SK-N-SH treated with all-trans-retinoic acid at 6 μM for 48 hours (cell line): ENCODE measurements at regions not wholly inside any gene's neighbourhood (a gene's known extent, or its start where the extent isn't known, plus 50 kb on each side); places are given as distances from the start of the nearest gene placed in this dataset.

Source experiments
- ATAC-seq: fragments of 200-7000 bp; cut with Tn5 transposase; 3 replicates; pipeline ENCODE4 v1.9.1; 2020; ENCODE audit warnings: mild to moderate bottlenecking, moderate library complexity
- ARNTL ChIP-seq: fragments of 450-650 bp; formaldehyde crosslinking; IDR thresholded peaks from 2 replicates; pipeline ENCODE4 v1.5.0; 2020; ENCODE audit warnings: low read depth, mild to moderate bottlenecking, moderate library complexity, borderline replicate concordance
- BACH2 ChIP-seq: fragments of 250-450 bp; sonication (Bioruptor Pico); IDR thresholded peaks from 2 replicates; pipeline ENCODE4 v1.9.0; 2021; ENCODE audit warnings: mild to moderate bottlenecking, borderline replicate concordance
- CSDC2 ChIP-seq: fragments of 250-450 bp; sonication (Bioruptor Pico); IDR thresholded peaks from 2 replicates; pipeline ENCODE4 v1.5.0; 2020; ENCODE audit warnings: mild to moderate bottlenecking, moderate library complexity
- ESRRG ChIP-seq: fragments of 250-450 bp; sonication (Bioruptor Pico); IDR thresholded peaks from 2 replicates; pipeline ENCODE4 v1.6.1; 2021; ENCODE audit warnings: mild to moderate bottlenecking
- GLIS3 ChIP-seq: fragments of 250-450 bp; sonication (Bioruptor Pico); IDR thresholded peaks from 2 replicates; pipeline ENCODE4 v1.5.0; 2020; ENCODE audit warnings: mild to moderate bottlenecking, moderate library complexity
- ISL1 ChIP-seq: fragments of 250-450 bp; sonication (Bioruptor Pico); IDR thresholded peaks from 2 replicates; pipeline ENCODE4 v2.1.2; 2022; ENCODE audit warnings: mild to moderate bottlenecking, moderate library complexity
- OSR1 ChIP-seq: fragments of 250-450 bp; sonication (Bioruptor Pico); IDR thresholded peaks from 2 replicates; pipeline ENCODE4 v1.8.0; 2022; ENCODE audit warnings: moderate library complexity, mild to moderate bottlenecking, inconsistent platforms
- PPARA ChIP-seq: fragments of 250-450 bp; sonication (Bioruptor Pico); IDR thresholded peaks from 2 replicates; pipeline ENCODE4 v1.5.0; 2020; ENCODE audit warnings: mild to moderate bottlenecking, borderline replicate concordance
- RARB ChIP-seq: fragments of 250-450 bp; sonication (Bioruptor Pico); IDR thresholded peaks from 2 replicates; pipeline ENCODE4 v1.8.0; 2021; ENCODE audit warnings: mild to moderate bottlenecking, moderate library complexity
- SNAI2 ChIP-seq: fragments of 250-450 bp; sonication (Bioruptor Pico); IDR thresholded peaks from 2 replicates; pipeline ENCODE4 v1.5.0; 2020; ENCODE audit warnings: mild to moderate bottlenecking, moderate library complexity
- TCF4 ChIP-seq: fragments of 250-450 bp; sonication (Bioruptor Pico); IDR thresholded peaks from 2 replicates; pipeline ENCODE4 v1.8.0; 2021; ENCODE audit warnings: mild to moderate bottlenecking, moderate library complexity, borderline replicate concordance
- TOX ChIP-seq: fragments of 250-450 bp; sonication (Bioruptor Pico); IDR thresholded peaks from 2 replicates; pipeline ENCODE4 v1.8.0; 2021; ENCODE audit warnings: mild to moderate bottlenecking, moderate library complexity, borderline replicate concordance
- ZC3H10 ChIP-seq: fragments of 250-450 bp; sonication (Bioruptor Pico); IDR thresholded peaks from 2 replicates; pipeline ENCODE4 v1.5.1; 2021; ENCODE audit warnings: mild to moderate bottlenecking, moderate library complexity
- ZFP3 ChIP-seq: fragments of 250-450 bp; sonication (Bioruptor Pico); IDR thresholded peaks from 2 replicates; pipeline ENCODE4 v1.5.0; 2020; ENCODE audit warnings: mild to moderate bottlenecking, moderate library complexity
- ZFP30 ChIP-seq: fragments of 450-650 bp; formaldehyde crosslinking; IDR thresholded peaks from 2 replicates; pipeline ENCODE4 v1.5.0; 2022; ENCODE audit warnings: mild to moderate bottlenecking, moderate library complexity
- ZNF565 ChIP-seq: fragments of 450-650 bp; formaldehyde crosslinking; conservative IDR thresholded peaks from 2 replicates; pipeline ENCODE4 v1.5.0; 2020; ENCODE audit warnings: low read depth, mild to moderate bottlenecking, moderate library complexity
- ZNF70 ChIP-seq: fragments of 450-650 bp; formaldehyde crosslinking; IDR thresholded peaks from 2 replicates; pipeline ENCODE4 v1.5.0; 2020; ENCODE audit warnings: mild to moderate bottlenecking, moderate library complexity
- ZNF8 ChIP-seq: fragments of 450-650 bp; formaldehyde crosslinking; IDR thresholded peaks from 2 replicates; pipeline ENCODE4 v1.5.0; 2020; ENCODE audit warnings: mild to moderate bottlenecking, moderate library complexity
- TF ChIP-seq, protein P1 (sequence below): fragments of 250-450 bp; sonication (Bioruptor Pico); IDR thresholded peaks from 2 replicates; pipeline ENCODE4 v1.8.0; 2020; ENCODE audit warnings: mild to moderate bottlenecking, moderate library complexity, borderline replicate concordance
- TF ChIP-seq, protein P2 (sequence below): fragments of 250-450 bp; sonication (Bioruptor Pico); IDR thresholded peaks from 2 replicates; pipeline ENCODE4 v1.5.1; 2021; ENCODE audit warnings: mild to moderate bottlenecking, moderate library complexity
- TF ChIP-seq, protein P3 (sequence below): fragments of 250-450 bp; sonication (Bioruptor Pico); IDR thresholded peaks from 2 replicates; pipeline ENCODE4 v1.5.1; 2020; ENCODE audit warnings: low read depth, mild to moderate bottlenecking, moderate library complexity
- TF ChIP-seq, protein P4 (sequence below): fragments of 250-450 bp; sonication (Bioruptor Pico); IDR thresholded peaks from 2 replicates; pipeline ENCODE4 v1.8.0; 2021; ENCODE audit warnings: low read depth, mild to moderate bottlenecking, moderate library complexity, borderline replicate concordance

DNA sequence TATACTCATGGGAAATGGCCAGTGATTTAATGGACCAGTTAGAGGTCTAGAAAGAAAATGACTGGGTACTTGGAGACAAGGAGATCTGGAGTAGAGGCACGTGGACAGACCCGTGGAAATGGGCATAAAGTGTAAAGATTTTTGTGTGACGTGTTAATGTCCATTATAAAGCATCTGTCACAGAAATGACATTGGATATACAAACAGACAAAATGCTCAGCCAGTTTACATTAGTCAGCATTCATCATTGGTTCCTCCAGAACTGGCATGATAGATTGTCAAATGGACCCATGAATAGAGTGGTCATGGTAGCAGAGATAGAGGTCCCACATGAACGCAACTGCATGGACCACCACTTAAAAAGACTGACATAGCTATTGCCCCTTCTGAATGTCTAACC lies 144.1 kb upstream of the GALNT15 start:
- TF ChIP-seq TOX (CRISPR knock-in tag) (no peak), CSDC2 (no peak), TCF4 (CRISPR knock-in tag) (no peak)
- TF ChIP-seq, all 23 proteins: peak for 0
- no peak for ATAC-seq

DNA sequence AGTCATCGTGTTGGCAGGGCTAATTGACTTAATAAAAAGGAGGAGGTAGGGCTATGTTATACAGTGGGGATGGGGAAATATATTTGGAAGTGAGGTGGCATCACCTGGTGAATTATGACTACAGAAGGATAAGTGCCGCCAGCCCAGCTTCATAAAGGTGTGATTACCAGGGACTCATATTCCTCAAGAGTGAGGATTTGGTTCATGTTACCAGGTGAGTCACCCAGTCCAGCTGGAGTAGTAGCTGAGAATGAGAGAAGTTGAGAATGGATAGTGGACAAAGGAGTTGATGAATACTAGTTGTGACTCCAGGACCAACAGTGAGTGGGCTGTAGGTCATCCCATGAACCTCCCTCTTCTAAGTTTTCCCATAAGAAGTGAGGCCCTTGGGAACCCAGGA lies 143.0 kb upstream of the GALNT15 start:
- no peak for ATAC-seq
- TF ChIP-seq, protein P1, sequence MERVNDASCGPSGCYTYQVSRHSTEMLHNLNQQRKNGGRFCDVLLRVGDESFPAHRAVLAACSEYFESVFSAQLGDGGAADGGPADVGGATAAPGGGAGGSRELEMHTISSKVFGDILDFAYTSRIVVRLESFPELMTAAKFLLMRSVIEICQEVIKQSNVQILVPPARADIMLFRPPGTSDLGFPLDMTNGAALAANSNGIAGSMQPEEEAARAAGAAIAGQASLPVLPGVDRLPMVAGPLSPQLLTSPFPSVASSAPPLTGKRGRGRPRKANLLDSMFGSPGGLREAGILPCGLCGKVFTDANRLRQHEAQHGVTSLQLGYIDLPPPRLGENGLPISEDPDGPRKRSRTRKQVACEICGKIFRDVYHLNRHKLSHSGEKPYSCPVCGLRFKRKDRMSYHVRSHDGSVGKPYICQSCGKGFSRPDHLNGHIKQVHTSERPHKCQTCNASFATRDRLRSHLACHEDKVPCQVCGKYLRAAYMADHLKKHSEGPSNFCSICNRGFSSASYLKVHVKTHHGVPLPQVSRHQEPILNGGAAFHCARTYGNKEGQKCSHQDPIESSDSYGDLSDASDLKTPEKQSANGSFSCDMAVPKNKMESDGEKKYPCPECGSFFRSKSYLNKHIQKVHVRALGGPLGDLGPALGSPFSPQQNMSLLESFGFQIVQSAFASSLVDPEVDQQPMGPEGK: no peak
- TF ChIP-seq ZC3H10 (CRISPR knock-in tag): no peak
- no peak for TF ChIP-seq TCF4 (CRISPR knock-in tag)
- TF ChIP-seq ARNTL (CRISPR knock-in tag): no peak
- TF ChIP-seq SNAI2: no peak
- TF ChIP-seq ISL1 (CRISPR knock-in tag): no peak
- no peak for TF ChIP-seq ZFP30
- no peak for TF ChIP-seq PPARA
- TF ChIP-seq TOX (CRISPR knock-in tag): no peak
- TF ChIP-seq RARB (CRISPR knock-in tag): no peak
- no peak for TF ChIP-seq ZNF8 (CRISPR knock-in tag)
- TF ChIP-seq ZFP3: no peak
- TF ChIP-seq, protein P2, sequence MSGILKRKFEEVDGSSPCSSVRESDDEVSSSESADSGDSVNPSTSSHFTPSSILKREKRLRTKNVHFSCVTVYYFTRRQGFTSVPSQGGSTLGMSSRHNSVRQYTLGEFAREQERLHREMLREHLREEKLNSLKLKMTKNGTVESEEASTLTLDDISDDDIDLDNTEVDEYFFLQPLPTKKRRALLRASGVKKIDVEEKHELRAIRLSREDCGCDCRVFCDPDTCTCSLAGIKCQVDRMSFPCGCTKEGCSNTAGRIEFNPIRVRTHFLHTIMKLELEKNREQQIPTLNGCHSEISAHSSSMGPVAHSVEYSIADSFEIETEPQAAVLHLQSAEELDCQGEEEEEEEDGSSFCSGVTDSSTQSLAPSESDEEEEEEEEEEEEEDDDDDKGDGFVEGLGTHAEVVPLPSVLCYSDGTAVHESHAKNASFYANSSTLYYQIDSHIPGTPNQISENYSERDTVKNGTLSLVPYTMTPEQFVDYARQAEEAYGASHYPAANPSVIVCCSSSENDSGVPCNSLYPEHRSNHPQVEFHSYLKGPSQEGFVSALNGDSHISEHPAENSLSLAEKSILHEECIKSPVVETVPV (CRISPR knock-in tag): no peak
- no peak for TF ChIP-seq GLIS3 (CRISPR knock-in tag)

DNA sequence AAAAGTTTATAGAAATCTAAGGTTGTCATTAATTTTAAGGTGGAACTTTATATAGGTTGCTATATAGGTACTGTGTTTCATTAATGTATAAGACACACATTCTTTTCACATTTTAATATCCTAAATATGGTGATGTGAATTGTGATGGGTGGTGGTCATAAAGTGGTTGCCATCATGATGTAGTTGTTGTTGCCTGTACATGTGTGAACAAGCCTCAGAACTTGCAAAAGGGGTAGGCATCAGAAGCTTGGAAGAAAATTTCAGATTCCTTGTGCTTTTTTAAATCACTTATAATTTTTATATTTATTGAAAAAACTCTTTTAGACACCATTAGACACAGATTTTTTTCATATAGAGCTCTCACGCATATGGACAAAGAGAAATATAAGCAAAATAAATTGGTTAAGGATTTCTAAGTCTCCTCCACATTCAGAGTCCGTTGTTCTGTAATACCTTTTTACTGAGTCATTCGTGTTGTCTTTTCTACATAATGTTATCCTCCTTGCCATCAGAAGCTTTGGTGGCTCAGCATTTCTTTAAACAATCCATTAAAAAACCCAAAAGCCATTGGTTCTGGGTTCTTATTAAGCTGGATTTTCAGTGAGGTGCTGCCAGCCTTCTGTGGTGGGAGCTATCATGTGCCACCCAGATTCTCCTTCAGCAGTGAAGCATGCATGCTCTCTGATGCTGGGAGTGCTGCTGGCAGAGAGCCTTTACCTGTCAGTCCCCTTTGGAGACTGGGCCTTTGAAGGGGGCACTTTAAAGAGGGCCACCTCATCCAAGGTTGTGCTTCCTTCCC lies 140.4 kb upstream of the GALNT15 start:
- peak; percentile 91 for ATAC-seq
- TF ChIP-seq ZNF70 (CRISPR knock-in tag) (no peak), ARNTL (CRISPR knock-in tag) (no peak), PPARA (no peak), ISL1 (CRISPR knock-in tag) (no peak), ZNF8 (CRISPR knock-in tag) (no peak)
- TF ChIP-seq, protein P3, sequence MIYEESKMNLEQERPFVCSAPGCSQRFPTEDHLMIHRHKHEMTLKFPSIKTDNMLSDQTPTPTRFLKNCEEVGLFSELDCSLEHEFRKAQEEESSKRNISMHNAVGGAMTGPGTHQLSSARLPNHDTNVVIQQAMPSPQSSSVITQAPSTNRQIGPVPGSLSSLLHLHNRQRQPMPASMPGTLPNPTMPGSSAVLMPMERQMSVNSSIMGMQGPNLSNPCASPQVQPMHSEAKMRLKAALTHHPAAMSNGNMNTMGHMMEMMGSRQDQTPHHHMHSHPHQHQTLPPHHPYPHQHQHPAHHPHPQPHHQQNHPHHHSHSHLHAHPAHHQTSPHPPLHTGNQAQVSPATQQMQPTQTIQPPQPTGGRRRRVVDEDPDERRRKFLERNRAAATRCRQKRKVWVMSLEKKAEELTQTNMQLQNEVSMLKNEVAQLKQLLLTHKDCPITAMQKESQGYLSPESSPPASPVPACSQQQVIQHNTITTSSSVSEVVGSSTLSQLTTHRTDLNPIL (CRISPR knock-in tag): no peak
- TF ChIP-seq, protein P2 (CRISPR knock-in tag): no peak
- TF ChIP-seq, all 23 proteins: peak for 0

DNA sequence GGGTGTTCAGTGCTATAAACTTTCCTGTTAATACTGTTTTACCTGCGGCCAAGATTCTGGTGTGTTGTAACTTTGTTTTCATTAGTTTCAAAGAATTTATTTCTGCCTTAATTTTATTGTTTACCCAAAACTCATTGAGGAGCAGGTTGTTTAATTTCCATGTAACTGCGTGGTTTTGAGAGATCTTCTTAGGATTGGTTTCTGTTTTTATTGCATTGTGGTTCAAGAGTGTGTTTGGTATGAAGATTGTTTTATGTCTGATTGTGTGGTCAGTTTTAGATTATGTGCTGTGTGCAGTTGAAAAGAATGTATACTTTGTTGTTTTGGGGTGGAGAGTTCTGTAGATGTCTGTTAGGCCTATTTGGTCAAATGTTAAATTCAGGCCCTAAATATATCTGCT lies 133.5 kb upstream of the GALNT15 start:
- no peak for ATAC-seq
- TF ChIP-seq, protein P4, sequence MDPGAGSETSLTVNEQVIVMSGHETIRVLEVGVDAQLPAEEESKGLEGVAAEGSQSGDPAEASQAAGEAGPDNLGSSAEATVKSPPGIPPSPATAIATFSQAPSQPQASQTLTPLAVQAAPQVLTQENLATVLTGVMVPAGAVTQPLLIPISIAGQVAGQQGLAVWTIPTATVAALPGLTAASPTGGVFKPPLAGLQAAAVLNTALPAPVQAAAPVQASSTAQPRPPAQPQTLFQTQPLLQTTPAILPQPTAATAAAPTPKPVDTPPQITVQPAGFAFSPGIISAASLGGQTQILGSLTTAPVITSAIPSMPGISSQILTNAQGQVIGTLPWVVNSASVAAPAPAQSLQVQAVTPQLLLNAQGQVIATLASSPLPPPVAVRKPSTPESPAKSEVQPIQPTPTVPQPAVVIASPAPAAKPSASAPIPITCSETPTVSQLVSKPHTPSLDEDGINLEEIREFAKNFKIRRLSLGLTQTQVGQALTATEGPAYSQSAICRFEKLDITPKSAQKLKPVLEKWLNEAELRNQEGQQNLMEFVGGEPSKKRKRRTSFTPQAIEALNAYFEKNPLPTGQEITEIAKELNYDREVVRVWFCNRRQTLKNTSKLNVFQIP: no peak
- TF ChIP-seq ZFP3 (no peak), ESRRG (CRISPR knock-in tag) (no peak), CSDC2 (no peak), RARB (CRISPR knock-in tag) (no peak), ZNF565 (CRISPR knock-in tag) (no peak), ZFP30 (no peak), ZNF8 (CRISPR knock-in tag) (no peak), OSR1 (CRISPR knock-in tag) (no peak), TCF4 (CRISPR knock-in tag) (no peak), BACH2 (no peak), ZNF70 (CRISPR knock-in tag) (no peak), ZC3H10 (CRISPR knock-in tag) (no peak)
- TF ChIP-seq, protein P3 (CRISPR knock-in tag): no peak
- TF ChIP-seq, protein P2 (CRISPR knock-in tag): no peak
- TF ChIP-seq, protein P1: no peak
